DMS53 (cell line): ENCODE measurements at regions not wholly inside any gene's neighbourhood (a gene's known extent, or its start where the extent isn't known, plus 50 kb on each side); places are given as distances from the start of the nearest gene placed in this dataset.

Experiments
- DNase-seq: peaks from one replicate; lab custom pipeline; 2025; lab: John Stamatoyannopoulos, UW

DNA sequence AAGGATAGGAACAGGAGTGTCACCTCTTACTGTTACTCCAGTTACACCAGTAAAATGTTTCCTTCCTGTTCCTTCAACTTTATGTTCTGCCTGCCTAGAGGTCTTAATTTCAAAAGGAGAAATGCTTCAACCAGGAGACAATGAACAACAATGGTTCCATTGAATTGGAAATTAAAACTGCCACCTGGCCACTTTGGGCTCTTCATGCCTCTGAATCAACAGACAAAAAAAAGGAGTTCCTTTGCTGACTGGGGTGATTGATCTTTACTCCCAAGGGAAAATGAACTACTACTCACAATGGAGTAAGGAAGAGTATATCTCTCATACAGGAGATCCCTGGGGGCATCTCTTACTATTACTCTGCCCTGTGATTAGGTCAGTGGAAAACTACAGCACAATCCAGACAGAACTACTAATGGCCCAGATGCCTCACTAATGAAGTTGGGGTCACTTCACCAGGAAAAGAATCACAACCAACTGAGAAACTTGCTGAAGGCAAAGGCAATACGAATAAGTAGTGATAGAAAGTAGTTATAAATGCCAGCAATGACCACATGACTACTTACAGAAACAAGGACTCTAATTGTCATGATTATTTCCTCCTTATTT, 76.6 kb upstream of the PRDX6 start:
- DNase-seq = no peak

DNA sequence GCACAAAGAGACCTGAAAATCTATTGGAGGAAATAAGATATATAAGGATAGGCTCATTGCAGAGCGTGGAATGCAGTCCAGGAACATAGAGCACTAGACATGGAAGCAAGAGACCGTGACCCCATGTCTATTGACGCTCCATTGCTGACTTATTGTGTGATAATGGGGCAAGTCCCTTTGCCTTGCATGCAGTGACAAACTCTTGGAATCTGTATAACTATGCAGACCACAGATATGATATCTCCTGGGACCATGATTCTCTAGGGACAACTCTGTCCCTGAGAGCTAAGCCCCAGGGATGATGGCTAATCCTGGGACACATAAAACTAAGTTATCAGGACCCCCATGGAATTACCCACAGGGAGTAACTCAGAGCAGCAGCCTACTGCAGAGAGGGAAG, 73.1 kb upstream of the PRDX6 start:
- no peak for DNase-seq

DNA sequence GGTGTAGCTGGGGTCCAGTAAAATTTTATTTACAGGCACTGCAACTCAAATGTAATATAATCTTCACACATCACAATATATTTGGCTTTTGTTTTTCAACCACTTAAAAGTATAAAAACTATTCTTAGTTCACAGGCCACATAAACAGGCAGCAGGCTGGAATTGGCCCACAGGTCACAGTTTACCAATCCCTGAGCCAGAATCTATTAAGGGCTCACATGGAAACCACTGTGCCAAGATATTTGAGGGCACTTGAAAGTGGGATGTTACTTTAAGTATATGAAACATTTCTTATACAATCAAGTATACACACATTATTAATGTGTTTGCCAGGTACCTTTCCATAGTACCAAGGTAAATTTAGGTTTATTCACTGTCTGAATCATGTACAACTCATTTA, 71.9 kb upstream of the PRDX6 start:
- DNase-seq = no peak

DNA sequence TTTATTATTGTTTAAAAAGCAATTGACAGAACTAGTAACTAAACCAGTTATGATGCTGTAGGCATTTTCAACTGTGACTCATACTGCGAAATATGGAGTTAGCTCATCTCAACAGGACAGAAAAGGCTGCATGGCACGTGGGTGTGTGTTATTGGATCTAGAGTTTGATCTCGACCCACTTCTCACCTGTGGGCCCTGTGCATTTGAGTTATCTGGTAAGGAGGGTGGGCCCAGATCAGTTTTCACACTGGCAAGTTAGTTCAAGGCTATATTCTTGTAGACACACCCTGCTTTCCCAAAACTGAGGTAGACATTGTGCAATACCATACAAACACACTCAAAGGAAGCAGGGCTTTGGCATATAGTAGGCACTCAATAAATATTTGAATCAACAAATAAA, 71.3 kb upstream of the PRDX6 start:
- no peak for DNase-seq

DNA sequence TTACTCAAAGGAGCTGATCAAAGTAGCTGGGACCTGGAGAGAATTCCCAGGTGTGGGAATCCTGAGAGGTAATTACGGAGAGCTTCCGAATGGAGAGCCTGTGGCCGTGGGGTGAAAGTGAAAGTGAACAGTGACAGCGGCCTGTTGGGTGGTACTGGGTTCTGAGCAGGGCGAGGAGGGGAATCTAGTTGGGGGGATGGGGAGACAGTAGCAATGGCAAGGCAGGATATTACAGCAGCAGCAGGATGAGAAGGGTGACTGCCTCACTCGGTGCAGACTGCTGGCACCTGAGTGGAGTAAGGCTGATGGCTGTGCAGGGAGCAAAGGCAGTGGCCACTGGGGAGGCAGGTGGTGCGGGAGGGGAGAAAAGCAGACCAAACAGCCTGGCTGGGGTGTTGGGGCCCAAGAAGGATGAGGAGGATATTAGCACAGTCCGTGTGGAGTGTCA, 70.3 kb upstream of the PRDX6 start:
- peak; percentile 77 for DNase-seq

DNA sequence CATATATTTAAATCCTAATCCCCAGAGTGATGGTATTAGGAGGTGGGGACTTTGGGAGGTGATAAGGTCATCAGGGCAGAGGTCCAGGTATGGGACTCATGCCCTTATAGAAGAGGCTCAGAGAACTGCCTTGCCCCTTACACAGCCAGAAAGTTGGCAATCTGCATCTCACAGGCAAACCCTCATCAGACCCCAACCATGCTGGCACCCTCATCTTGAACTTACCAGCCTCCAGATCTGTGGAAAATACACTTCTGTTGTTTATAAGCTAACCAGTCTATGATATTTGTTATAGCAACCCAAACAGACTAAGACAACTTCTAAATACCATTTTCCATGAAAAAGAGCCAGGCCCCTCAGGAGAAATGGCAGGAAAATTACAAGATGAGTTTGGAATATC, 69.3 kb upstream of the PRDX6 start:
- no peak for DNase-seq

DNA sequence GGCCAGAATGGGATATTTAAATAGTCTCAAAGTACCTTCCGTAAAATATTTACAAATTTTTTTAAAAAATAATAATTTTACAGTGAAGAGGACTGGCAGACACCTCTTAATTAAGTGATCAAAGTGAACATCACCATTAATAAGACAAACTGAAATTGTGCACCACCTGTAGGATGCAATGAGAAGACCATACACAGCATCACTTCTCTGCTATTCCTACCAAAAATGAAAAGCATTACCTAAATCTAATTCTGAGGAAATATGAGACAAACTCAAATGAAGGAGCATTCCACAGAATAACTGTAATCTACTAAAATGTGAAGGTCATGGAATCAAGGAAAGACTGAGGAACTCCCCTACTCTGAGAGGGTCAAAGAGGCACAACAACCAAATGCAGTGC, 68.2 kb upstream of the PRDX6 start:
- no peak for DNase-seq

DNA sequence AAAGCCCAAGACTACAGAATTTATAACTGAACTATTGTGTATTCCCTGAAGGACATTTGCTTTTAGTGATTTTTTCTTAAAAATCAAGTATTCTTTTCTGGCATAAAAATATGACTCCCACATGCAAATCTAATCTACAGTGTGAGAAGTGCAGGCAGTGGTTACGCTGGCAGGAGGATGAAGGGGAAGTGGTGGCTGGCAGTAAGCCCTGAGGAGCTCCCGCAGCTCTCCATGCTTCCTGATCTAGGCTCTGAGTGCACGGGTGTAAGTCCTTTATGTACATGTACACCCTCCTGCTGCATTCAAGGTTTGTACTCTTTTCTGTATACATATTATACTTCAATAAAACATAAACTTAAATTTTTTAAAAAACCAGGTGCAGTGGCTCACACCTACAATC, 67.5 kb upstream of the PRDX6 start:
- DNase-seq = no peak

DNA sequence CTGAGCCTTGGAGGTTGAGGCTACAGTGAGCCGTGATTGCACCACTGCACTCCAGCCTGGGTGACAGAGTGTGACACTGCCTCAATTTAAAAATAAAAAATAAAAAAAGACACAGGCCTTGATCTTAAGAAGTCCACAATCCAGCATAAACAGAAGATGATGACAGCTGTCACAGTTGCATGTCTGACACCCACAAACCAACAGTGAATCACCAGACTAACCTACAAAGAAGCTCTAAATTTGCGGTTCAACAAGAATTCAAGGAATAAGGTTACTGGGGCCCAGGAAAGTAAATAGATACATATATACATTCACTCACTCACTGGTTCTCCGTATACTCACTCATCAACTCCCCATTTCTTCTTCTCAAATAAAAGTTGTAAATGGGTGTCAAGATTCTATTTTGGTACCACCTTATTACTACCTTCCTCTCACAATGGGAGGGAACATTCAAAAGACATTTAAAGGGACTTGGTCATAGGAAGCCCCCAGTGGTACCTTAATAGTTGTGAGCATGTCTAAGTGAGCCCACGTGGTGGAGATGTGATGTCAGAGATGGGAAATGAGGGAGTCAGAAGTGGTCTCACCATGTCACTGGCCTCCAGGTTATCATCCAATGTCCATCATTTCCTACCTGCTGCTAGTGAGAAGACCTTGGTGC, 66.9 kb upstream of the PRDX6 start:
- no peak for DNase-seq

DNA sequence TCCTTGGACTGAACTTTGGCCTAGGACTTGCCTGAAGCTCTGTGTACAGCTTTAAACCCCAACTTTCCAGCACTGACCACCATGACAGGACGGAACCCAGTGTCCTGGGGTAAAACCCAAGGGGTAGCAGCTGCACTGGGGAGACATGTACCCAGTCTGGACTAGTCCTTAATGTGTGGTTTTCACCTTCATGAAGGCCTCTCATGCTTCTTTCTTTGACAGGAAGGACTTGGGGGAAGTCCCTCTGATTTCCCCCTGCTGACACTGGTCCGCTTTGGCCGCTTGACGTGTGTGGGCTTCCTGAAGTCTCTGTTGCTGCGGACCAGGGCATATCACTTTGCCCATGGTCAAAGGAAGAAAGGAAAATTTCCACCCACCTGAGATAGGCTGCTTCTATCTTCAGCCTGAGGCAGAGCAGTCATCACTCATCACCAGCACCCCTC, 66.3 kb upstream of the PRDX6 start:
- DNase-seq = no peak

DNA sequence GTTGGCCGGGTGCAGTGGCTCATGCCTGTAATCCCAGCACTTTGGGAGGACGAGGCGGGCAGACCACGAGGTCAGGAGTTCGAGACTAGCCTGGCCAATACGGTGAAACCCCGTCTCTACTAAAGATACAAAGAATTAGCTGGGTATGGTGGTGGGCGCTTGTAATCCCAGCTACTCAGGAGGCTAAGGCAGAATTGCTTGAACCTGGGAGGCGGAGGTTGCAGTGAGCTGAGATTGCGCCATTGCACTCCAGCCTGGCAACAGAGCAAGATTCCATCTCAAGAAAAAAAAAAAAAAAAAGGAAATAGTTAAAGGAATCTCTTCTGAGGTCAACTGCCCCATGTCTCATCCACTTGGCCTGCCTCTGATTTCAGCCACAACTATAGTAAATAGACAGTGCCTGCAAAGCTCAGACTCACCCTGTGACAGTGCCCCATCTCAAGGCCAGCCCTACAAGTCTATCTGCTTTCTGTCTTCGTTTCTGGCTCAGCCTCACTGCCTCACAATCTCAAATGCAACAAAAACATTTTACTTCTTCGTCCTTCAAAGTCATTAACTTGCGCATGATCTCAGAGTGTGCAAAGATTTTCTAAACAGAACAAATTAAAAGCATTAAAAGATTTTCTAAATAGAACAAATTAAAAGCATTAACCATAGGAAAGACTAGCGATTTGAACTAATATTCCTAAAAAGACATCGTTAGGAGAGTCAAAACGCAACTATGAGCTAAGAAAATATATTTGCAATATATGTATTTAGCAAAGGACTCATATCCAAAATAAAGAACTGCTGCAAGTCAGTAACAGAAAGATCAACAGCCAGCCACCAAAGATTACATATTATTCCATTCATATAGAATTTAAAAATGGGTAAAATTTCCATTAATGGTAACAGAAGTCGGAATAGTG, 65.0 kb upstream of the PRDX6 start:
- no peak for DNase-seq

DNA sequence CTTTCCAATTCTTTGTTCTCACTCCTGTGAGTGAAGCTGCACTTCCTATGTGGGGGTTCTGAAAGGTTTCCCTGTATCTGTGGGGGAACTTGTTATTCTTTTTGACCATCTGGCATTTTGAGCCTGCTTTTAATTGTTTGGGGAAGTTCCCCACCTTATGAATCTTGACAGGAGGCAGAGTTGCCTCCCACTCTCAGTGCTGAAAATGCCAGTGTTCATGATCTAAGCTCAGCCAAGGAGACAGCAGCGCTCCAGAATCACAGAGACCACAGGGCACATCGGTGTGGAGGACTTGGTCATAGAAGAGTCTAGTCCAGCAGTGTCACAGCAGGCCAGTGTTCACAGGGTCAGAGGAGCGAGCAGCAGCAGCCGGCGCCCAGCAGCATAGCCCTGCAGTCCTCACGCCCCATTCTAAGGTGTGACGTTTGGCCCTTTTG, 63.8 kb upstream of the PRDX6 start:
- no peak for DNase-seq

DNA sequence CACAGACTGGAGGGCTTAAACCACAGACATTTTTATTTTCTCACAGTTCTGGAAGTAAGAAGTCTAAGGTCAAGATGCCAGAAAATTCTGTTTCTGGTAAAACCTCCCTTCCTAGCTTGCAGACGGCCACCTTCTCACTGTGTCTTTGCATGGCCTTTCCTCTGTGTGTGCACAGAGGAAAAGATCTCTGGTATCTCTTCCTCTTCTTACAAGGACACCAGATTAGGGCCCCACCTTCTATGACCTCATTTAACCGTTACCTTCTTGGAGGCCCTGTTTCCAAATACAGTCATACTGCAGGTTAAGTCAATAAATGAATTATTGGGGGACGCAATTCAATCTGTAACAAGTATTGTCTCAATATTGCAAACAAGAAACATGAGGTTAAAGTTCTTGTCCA, 63.0 kb upstream of the PRDX6 start:
- DNase-seq = no peak

DNA sequence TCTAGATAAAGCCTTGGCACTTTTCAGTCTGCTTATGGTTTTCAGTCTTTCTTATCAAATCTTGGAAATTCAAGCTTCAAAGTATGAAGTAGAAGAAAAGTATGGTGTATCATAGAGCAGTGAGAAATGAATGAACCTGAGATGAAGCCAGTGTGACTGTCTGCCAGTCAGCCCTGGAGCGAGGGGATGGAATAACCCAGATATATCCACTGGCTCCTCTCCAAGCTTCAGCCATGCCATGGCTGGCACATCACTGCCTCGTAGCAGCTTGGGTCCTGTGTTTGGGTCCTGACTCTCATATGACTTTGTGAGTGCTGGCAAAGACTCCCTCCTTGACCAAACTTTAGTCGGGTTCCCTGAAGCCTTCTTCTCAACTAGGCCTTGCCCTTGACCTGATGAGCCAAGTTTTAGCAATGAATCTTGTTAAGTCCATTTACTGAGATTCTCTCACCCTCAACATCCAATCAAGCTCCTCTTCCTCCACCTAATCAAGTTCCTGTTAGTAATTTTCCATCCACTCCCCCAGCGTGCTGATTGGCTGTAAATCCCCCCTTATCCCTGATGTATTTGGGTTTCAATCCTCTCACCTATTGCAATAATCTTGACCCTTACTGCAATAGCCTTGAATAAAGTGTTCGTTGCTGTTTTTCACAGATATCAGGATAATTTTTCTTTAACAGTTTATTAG, 62.5 kb upstream of the PRDX6 start:
- no peak for DNase-seq

DNA sequence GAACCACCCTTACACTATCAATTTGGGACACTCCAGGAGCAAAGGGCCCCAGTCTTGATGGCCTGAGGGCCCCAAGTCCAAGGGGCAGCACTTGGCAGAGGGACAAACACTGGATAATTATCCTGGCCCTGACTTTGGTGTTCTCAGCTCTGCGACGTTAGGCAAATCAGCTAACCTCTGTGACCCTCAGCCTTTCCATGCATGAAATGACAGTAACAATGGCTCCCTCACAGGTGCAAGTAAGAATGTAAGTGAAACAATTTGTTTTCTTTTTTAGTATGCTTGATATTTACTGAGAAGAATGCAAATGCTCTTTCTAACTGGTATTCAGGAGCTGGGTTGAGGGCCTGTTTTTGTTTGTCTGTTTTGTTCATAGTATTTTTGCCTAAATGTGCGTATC, 61.6 kb upstream of the PRDX6 start:
- no peak for DNase-seq

DNA sequence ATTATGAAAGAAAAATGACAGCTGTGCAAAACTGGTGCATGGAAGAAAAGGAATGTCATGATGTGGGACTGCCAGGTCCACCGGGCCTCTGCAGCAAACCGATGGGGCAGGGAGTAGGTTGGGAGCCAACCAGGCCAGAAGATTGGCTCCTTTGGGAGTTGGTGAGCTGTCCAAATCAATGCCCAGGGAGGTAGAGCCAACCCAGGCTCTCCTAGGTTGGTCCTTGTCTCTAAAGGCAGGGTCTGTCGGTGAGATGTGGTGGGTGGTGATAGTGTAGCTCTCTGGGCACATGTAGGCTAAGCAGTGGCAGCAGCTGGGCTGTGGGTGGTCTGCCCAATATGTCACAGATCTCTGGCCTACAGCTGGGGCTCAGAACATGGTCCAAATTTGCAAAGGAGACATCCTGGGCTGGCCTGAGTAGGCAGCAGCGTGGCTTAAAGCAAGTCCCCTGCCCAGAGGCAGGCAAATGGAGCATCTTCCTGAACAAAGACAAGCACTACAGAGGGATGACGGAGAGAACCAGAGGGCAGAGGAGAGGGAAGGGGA, 61.2 kb upstream of the PRDX6 start:
- DNase-seq = no peak

DNA sequence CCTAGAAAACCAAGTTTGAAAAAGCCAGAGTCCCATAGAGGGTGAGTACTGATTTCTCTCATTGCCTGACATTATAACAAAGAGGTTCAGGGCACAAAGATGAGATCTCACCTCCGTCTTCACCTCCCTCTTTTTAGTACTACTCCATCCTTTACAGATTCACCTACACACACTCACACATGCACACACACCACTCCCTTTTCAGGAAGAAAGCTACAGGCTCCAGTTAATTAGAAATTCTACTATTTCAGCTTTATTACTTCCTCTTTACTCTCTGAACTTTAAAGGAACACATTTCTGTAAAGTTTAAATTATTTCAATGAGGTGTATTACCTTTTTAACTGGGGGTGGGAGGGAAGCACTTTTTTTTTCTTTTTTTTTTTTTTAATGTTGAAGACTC, 59.6 kb upstream of the PRDX6 start:
- no peak for DNase-seq

DNA sequence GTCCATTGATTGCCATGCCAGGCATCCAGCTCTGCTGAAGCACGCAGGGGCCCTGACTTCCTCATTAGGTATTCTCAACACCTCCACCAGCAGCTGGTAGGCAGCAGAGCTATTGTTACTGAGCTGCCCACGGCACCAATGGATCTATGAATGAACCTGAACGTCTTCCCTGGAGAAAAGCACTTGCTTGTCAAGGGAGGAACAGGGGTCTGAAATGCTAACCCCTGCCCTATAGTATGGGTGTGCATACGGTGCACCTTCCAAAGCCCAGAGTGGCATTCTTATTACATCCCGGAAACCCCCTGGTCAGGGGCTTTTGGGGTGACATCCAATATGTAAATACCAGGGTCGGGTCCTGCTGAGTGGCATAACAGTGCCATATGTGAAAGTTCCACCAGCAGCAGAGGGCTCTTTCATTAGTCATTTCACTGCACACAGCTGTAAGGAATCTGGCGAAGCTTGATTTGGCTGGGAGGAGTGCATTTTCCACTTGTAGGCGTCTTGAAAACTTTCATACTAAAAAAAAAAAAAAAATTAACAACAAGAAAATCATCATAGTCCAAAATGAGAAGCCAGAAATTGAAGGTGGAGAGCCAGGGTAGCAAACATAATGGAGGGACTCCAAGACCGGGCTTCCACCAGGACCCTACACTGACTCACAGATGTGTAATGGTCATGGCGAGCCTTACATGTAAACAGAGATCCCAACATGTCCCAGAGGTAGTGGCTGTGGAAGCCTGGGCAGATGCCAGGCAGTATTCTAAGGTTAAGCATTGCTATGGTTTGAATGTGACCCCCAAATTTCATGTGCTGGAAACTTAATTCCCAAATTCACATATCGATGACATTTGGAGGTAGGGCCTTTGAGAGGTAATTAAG, 58.8 kb upstream of the PRDX6 start:
- no peak for DNase-seq

DNA sequence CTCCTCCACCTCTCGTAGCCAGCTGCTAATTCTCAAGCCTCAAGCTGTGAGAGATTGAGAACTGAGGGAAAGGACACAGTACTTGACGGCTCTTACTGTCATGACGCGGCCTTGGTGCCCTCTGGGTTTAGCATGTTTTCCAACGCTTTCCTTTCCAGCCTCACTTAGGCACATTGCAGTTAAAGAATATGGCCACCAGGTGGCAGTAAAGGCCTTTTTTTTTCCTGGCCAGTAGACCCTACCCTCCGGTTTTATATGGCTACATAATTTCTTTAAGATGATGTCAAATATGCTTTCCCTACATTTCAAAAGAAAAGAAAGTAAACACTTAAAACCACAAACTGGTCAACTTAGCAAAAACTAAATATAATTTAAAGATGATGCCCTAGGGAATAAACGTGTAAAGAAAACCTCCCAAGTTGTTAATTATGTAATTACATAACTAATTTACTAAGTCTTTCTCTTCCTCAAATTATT, 56.8 kb upstream of the PRDX6 start:
- peak; percentile 93 for DNase-seq

DNA sequence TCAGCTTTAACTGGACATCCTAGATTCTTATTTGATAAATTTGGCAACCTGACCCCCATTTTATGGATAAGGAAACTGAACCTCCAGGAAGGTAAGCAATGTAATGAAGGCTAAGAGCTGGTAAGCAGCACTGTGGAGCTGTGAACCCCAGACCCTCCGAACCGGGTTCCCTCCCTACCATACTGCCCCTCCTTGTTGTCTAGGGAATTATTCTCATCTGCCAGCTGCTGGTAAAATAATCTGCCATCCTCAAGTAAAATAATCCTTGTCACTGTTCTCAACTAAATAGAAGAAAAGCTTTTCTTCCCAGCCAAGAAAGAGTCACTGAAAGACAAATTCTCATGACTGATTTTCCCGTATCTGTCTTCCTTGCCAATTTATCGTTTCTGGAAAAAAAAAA, 55.8 kb upstream of the PRDX6 start:
- DNase-seq = no peak

DNA sequence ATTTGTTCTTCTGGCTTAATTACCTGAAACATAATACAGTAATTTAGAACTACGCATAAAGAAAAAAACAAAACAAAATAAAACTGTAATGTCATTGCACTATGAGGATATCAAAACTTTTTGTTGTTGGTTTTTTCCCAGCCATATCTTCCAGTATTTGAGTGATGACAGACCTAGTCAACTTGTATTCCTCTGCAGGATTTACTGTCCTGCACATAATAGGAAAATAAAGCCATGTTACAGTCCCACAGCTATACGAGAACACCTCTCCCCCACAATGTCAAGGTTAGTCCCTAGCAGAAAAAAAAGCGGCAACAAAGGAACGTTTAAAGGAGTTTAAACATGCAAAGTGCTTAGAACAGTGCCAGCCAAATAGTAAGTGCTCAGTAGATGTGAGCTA, 55.3 kb upstream of the PRDX6 start:
- no peak for DNase-seq
